ENCODE measurements at regions not wholly inside any gene's neighbourhood (a gene's known extent, or its start where the extent isn't known, plus 50 kb on each side); places are given as distances from the start of the nearest gene placed in this dataset.

GRCh38 chr2:126534478-126534877 lies 121.5 kb upstream of the GYPC start:
- Histone ChIP-seq H3K36me3 (no peaks in the 10 kb centered on the region), H3K4me1 (peaks cover 0 to 20% (median 0%) of the 10 kb centered on the region in 9 donors), H3K27me3 (peaks cover 0 to 7% (median 0%) of the 10 kb centered on the region in 7 donors), H3K9me3 (peaks cover 0 to 2% (median 0%) of the 10 kb centered on the region in 11 donors), H3K4me3 (no peak overlapping the region), H3K27ac (peak overlapping the region in 6 of 10 donors; percentile 28 to 72 (median 34))
- TF ChIP-seq CTCF (IDR thresholded peaks at IDR 0.05): no peak
- DNase-seq (peak in 1 of 2 donors; percentile 59), ATAC-seq (peak; percentile 48 to 95 (median 78))
- intact Hi-C loops (cut with DNase I): loop anchor here in 2 of 10 donors (2.0 to 10.0 kb wide), 2 partner anchors 120 to 122 kb away; partner anchors contain the start of gene GYPC (in 2 of the 2)
- WGBS, 2 donors: 50 to 59% methylated on average over 6 of the region's 6 CpGs

- TF ChIP-seq CTCF (IDR thresholded peaks at IDR 0.05): no peak
- Histone ChIP-seq H3K27ac (peak overlapping the region in 2 of 10 donors; percentile 39 to 72), H3K4me1 (peaks cover 0 to 20% (median 0%) of the 10 kb centered on the region in 9 donors), H3K36me3 (no peaks in the 10 kb centered on the region), H3K9me3 (peaks cover 0 to 2% (median 0%) of the 10 kb centered on the region in 11 donors), H3K27me3 (peaks cover 0 to 7% (median 0%) of the 10 kb centered on the region in 7 donors), H3K4me3 (no peak overlapping the region)
- intact Hi-C loops (cut with DNase I): loop anchor here in 3 of 10 donors (2.0 to 10.0 kb wide), 4 partner anchors 47 to 122 kb away; partner anchors contain the start of gene GYPC (in 3 of the 3)
- DNase-seq (no peak), ATAC-seq (no peak)
- WGBS, 2 donors: 93 to 95% methylated on average over 6 of the region's 6 CpGs
Observed at GRCh38 chr2:126535408-126535807, 120.5 kb upstream of the GYPC start.

GRCh38 chr2:126536605-126537200 lies 119.3 kb upstream of the GYPC start:
- DNase-seq (no peak), ATAC-seq (peak in 1 of 8 donors; percentile 14)
- Histone ChIP-seq H3K36me3 (no peaks in the 10 kb centered on the region), H3K27ac (no peak overlapping the region), H3K9me3 (peaks cover 0 to 7% (median 2%) of the 10 kb centered on the region in 11 donors), H3K4me3 (no peak overlapping the region), H3K27me3 (peaks cover 0 to 7% (median 0%) of the 10 kb centered on the region in 7 donors), H3K4me1 (peaks cover 0 to 20% (median 0%) of the 10 kb centered on the region in 9 donors)
- intact Hi-C loops (cut with DNase I): loop anchor here in 2 of 10 donors (5.0 to 10.0 kb wide), 3 partner anchors 46 to 121 kb away; partner anchors contain the start of gene GYPC (in 2 of the 2)
- TF ChIP-seq CTCF (IDR thresholded peaks at IDR 0.05): no peak

GRCh38 chr2:126539101-126539500 lies 116.9 kb upstream of the GYPC start:
- no peak for TF ChIP-seq CTCF (IDR thresholded peaks at IDR 0.05)
- Histone ChIP-seq H3K4me3 (no peak overlapping the region), H3K9me3 (peaks cover 0 to 29% (median 20%) of the 10 kb centered on the region in 11 donors), H3K36me3 (no peaks in the 10 kb centered on the region), H3K27ac (no peak overlapping the region), H3K4me1 (peaks cover 0 to 10% (median 0%) of the 10 kb centered on the region in 9 donors), H3K27me3 (peaks cover 0 to 6% (median 0%) of the 10 kb centered on the region in 7 donors)
- DNase-seq (no peak), ATAC-seq (no peak)
- intact Hi-C loops (cut with DNase I): loop anchor here in 2 of 10 donors (5.0 to 10.0 kb wide), 3 partner anchors 43 to 118 kb away; partner anchors contain the start of gene GYPC (in 2 of the 2)
- whole genome bisulfite sequencing, 2 donors: 86 to 90% methylated on average over 3 of the region's 3 CpGs
